MM.1S (cell line): ENCODE measurements at regions not wholly inside any gene's neighbourhood (a gene's known extent, or its start where the extent isn't known, plus 50 kb on each side); places are given as distances from the start of the nearest gene placed in this dataset.

Experiments used
- EZH2 ChIP-seq: fragments of 300-600 bp; sonication (generic); optimal IDR thresholded peaks from 2 replicates; pipeline ENCODE3; 2017; ENCODE audit warnings: low read depth, mild to moderate bottlenecking, antibody characterized with exemption, low read length, mixed read lengths
- EZH2phosphoT487 ChIP-seq: fragments of 300-600 bp; sonication (generic); IDR thresholded peaks from 2 replicates; pipeline ENCODE4 v1.6.1; 2018; ENCODE audit warnings: antibody characterized with exemption, low read length
- TF ChIP-seq, protein P1 (sequence below): fragments of 300-600 bp; sonication (generic); IDR thresholded peaks from 2 replicates; pipeline ENCODE4 v1.5.1; 2016; ENCODE audit warnings: antibody characterized with exemption, low read length, mixed read lengths

DNA sequence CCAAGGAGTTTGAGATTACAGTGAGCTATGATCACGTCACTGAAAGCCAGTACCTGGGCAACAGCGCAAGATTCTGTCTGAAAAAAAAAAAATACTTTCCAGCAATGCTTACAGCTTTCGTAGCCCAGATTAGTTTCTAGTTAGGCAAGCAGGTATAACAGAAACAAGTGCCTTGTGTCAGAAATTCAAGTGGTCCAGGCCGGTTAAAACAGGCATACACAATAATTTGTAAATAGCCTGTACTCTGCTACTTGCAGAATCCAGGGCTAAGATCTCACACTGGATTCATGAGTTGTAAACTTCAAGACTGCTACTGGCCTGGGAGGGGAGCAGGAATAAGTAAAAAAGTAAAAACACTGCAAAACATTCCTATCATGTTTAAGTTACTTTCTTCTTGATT lies 512.9 kb downstream of the IPMK start:
- TF ChIP-seq, protein P1, sequence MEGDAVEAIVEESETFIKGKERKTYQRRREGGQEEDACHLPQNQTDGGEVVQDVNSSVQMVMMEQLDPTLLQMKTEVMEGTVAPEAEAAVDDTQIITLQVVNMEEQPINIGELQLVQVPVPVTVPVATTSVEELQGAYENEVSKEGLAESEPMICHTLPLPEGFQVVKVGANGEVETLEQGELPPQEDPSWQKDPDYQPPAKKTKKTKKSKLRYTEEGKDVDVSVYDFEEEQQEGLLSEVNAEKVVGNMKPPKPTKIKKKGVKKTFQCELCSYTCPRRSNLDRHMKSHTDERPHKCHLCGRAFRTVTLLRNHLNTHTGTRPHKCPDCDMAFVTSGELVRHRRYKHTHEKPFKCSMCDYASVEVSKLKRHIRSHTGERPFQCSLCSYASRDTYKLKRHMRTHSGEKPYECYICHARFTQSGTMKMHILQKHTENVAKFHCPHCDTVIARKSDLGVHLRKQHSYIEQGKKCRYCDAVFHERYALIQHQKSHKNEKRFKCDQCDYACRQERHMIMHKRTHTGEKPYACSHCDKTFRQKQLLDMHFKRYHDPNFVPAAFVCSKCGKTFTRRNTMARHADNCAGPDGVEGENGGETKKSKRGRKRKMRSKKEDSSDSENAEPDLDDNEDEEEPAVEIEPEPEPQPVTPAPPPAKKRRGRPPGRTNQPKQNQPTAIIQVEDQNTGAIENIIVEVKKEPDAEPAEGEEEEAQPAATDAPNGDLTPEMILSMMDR: no peak
- no peak for TF ChIP-seq EZH2
- no peak for TF ChIP-seq EZH2phosphoT487
